ENCODE measurements at regions not wholly inside any gene's neighbourhood (a gene's known extent, or its start where the extent isn't known, plus 50 kb on each side); places are given as distances from the start of the nearest gene placed in this dataset.
"Not testable (repeated sequence)": the region's sequence is repeated elsewhere in the genome, so short reads cannot be mapped to it uniquely, and the experiment has no call there.

GRCh38 chr10:61050120-61050745 lies 106.2 kb upstream of the RHOBTB1 start:
- Histone ChIP-seq H3K27ac (ENCODE audit: low read depth, low read length) (no peak overlapping the region), H3K4me1 (ENCODE audit: control insufficient read depth, insufficient read depth, low read length) (peaks cover 15% of the 10 kb centered on the region; the same call in 1 of the 2 replicates), H3K4me3 (ENCODE audit: low read depth, low read length) (no peak overlapping the region), H3K36me3 (ENCODE audit: control insufficient read depth, insufficient read depth, low read length) (no peaks in the 10 kb centered on the region), H3K27me3 (ENCODE audit: control insufficient read depth, insufficient read depth, low read length) (no peaks in the 10 kb centered on the region), H3K9me3 (ENCODE audit: control insufficient read depth, insufficient read depth, low read length) (no peaks in the 10 kb centered on the region), H3K9ac (ENCODE audit: low read depth, low read length) (no peak overlapping the region)

GRCh38 chr10:61049386-61049785 lies 105.4 kb upstream of the RHOBTB1 start:
- H3K27ac ChIP-seq (ENCODE audit: low read depth, low read length), result no peak overlapping the region
- peaks cover 15% of the 10 kb centered on the region; the same call in 1 of the 2 replicates for H3K4me1 ChIP-seq (ENCODE audit: control insufficient read depth, insufficient read depth, low read length)
- no peaks in the 10 kb centered on the region for H3K36me3 ChIP-seq (ENCODE audit: control insufficient read depth, insufficient read depth, low read length)
- no peak overlapping the region for H3K4me3 ChIP-seq (ENCODE audit: low read depth, low read length)
- H3K9ac ChIP-seq (ENCODE audit: low read depth, low read length), result no peak overlapping the region
- no peaks in the 10 kb centered on the region for H3K9me3 ChIP-seq (ENCODE audit: control insufficient read depth, insufficient read depth, low read length)
- H3K27me3 ChIP-seq (ENCODE audit: control insufficient read depth, insufficient read depth, low read length), result no peaks in the 10 kb centered on the region

GRCh38 chr10:61047788-61048560 lies 104.0 kb upstream of the RHOBTB1 start:
- Histone ChIP-seq H3K9me3 (ENCODE audit: control insufficient read depth, insufficient read depth, low read length) (no peaks in the 10 kb centered on the region), H3K27me3 (ENCODE audit: control insufficient read depth, insufficient read depth, low read length) (no peaks in the 10 kb centered on the region)

GRCh38 chr10:61047081-61047480 lies 103.1 kb upstream of the RHOBTB1 start:
- H3K4me3 ChIP-seq (ENCODE audit: low read depth, low read length), result no peak overlapping the region

More at GRCh38 chr10:61047788-61048560, 104.0 kb upstream of the RHOBTB1 start:
- Histone ChIP-seq H3K9ac (ENCODE audit: low read depth, low read length) (no peak overlapping the region), H3K27ac (ENCODE audit: low read depth, low read length) (no peak overlapping the region), H3K4me3 (ENCODE audit: low read depth, low read length) (no peak overlapping the region), H3K4me1 (ENCODE audit: control insufficient read depth, insufficient read depth, low read length) (peaks cover 14% of the 10 kb centered on the region; the same call in 1 of the 2 replicates), H3K36me3 (ENCODE audit: control insufficient read depth, insufficient read depth, low read length) (no peaks in the 10 kb centered on the region)

GRCh38 chr10:61045480-61045879 lies 101.5 kb upstream of the RHOBTB1 start:
- not testable (repeated sequence) for H3K9ac ChIP-seq (ENCODE audit: low read depth, low read length); H3K9me3 ChIP-seq (ENCODE audit: control insufficient read depth, insufficient read depth, low read length); H3K4me1 ChIP-seq (ENCODE audit: control insufficient read depth, insufficient read depth, low read length); H3K27ac ChIP-seq (ENCODE audit: low read depth, low read length); H3K36me3 ChIP-seq (ENCODE audit: control insufficient read depth, insufficient read depth, low read length); H3K4me3 ChIP-seq (ENCODE audit: low read depth, low read length); H3K27me3 ChIP-seq (ENCODE audit: control insufficient read depth, insufficient read depth, low read length)

More at GRCh38 chr10:61047081-61047480, 103.1 kb upstream of the RHOBTB1 start:
- Histone ChIP-seq H3K9me3 (ENCODE audit: control insufficient read depth, insufficient read depth, low read length) (no peaks in the 10 kb centered on the region), H3K27ac (ENCODE audit: low read depth, low read length) (no peak overlapping the region), H3K27me3 (ENCODE audit: control insufficient read depth, insufficient read depth, low read length) (no peaks in the 10 kb centered on the region), H3K4me1 (ENCODE audit: control insufficient read depth, insufficient read depth, low read length) (peaks cover 9% of the 10 kb centered on the region), H3K36me3 (ENCODE audit: control insufficient read depth, insufficient read depth, low read length) (no peaks in the 10 kb centered on the region), H3K9ac (ENCODE audit: low read depth, low read length) (no peak overlapping the region)

- Histone ChIP-seq H3K36me3 (ENCODE audit: control insufficient read depth, insufficient read depth, low read length) (no peaks in the 10 kb centered on the region), H3K27me3 (ENCODE audit: control insufficient read depth, insufficient read depth, low read length) (no peaks in the 10 kb centered on the region), H3K27ac (ENCODE audit: low read depth, low read length) (no peak overlapping the region), H3K4me1 (ENCODE audit: control insufficient read depth, insufficient read depth, low read length) (peaks cover 8% of the 10 kb centered on the region; the same call in 1 of the 2 replicates), H3K4me3 (ENCODE audit: low read depth, low read length) (no peak overlapping the region), H3K9ac (ENCODE audit: low read depth, low read length) (no peak overlapping the region), H3K9me3 (ENCODE audit: control insufficient read depth, insufficient read depth, low read length) (no peaks in the 10 kb centered on the region)
Observed at GRCh38 chr10:61042533-61042932, 98.5 kb upstream of the RHOBTB1 start.

GRCh38 chr10:61040399-61041016 lies 96.5 kb upstream of the RHOBTB1 start:
- H3K4me3 ChIP-seq (ENCODE audit: low read depth, low read length), result no peak overlapping the region
- no peak overlapping the region for H3K27ac ChIP-seq (ENCODE audit: low read depth, low read length)
- no peaks in the 10 kb centered on the region for H3K9me3 ChIP-seq (ENCODE audit: control insufficient read depth, insufficient read depth, low read length)
- H3K9ac ChIP-seq (ENCODE audit: low read depth, low read length), result no peak overlapping the region
- H3K27me3 ChIP-seq (ENCODE audit: control insufficient read depth, insufficient read depth, low read length), result no peaks in the 10 kb centered on the region
- no peaks in the 10 kb centered on the region for H3K36me3 ChIP-seq (ENCODE audit: control insufficient read depth, insufficient read depth, low read length)
- H3K4me1 ChIP-seq (ENCODE audit: control insufficient read depth, insufficient read depth, low read length), result peaks cover 18% of the 10 kb centered on the region

- Histone ChIP-seq H3K9ac (ENCODE audit: low read depth, low read length) (no peak overlapping the region), H3K27me3 (ENCODE audit: control insufficient read depth, insufficient read depth, low read length) (no peaks in the 10 kb centered on the region), H3K36me3 (ENCODE audit: control insufficient read depth, insufficient read depth, low read length) (no peaks in the 10 kb centered on the region), H3K4me3 (ENCODE audit: low read depth, low read length) (no peak overlapping the region), H3K27ac (ENCODE audit: low read depth, low read length) (no peak overlapping the region), H3K4me1 (ENCODE audit: control insufficient read depth, insufficient read depth, low read length) (peaks cover 19% of the 10 kb centered on the region), H3K9me3 (ENCODE audit: control insufficient read depth, insufficient read depth, low read length) (no peaks in the 10 kb centered on the region)
Observed at GRCh38 chr10:61039868-61040267, 95.9 kb upstream of the RHOBTB1 start.

GRCh38 chr10:61037261-61037830 lies 93.4 kb upstream of the RHOBTB1 start:
- H3K36me3 ChIP-seq (ENCODE audit: control insufficient read depth, insufficient read depth, low read length); H3K27ac ChIP-seq (ENCODE audit: low read depth, low read length): not testable (repeated sequence)

GRCh38 chr10:61036148-61036547 lies 92.2 kb upstream of the RHOBTB1 start:
- H3K4me3 ChIP-seq (ENCODE audit: low read depth, low read length), result 0 out of 2 replicates have a peak overlapping the region, but pooled peaks have one; percentile 13
- peaks cover 11% of the 10 kb centered on the region for H3K4me1 ChIP-seq (ENCODE audit: control insufficient read depth, insufficient read depth, low read length)
- H3K27ac ChIP-seq (ENCODE audit: low read depth, low read length); H3K27me3 ChIP-seq (ENCODE audit: control insufficient read depth, insufficient read depth, low read length); H3K9ac ChIP-seq (ENCODE audit: low read depth, low read length); H3K36me3 ChIP-seq (ENCODE audit: control insufficient read depth, insufficient read depth, low read length); H3K9me3 ChIP-seq (ENCODE audit: control insufficient read depth, insufficient read depth, low read length): not testable (repeated sequence)

More at GRCh38 chr10:61037261-61037830, 93.4 kb upstream of the RHOBTB1 start:
- peaks cover 16% of the 10 kb centered on the region for H3K4me1 ChIP-seq (ENCODE audit: control insufficient read depth, insufficient read depth, low read length)
- not testable (repeated sequence) for H3K9me3 ChIP-seq (ENCODE audit: control insufficient read depth, insufficient read depth, low read length); H3K27me3 ChIP-seq (ENCODE audit: control insufficient read depth, insufficient read depth, low read length); H3K9ac ChIP-seq (ENCODE audit: low read depth, low read length); H3K4me3 ChIP-seq (ENCODE audit: low read depth, low read length)
